Stimulated activated effector memory CD8-positive, alpha-beta T cell treated with anti-CD3 and anti-CD28 coated beads, Interleukin-12 subunit alpha, Interleukin-12 subunit beta, amount 100 ng/mL, for 72 hours (primary cell): ENCODE measurements at regions not wholly inside any gene's neighbourhood (a gene's known extent, or its start where the extent isn't known, plus 50 kb on each side); places are given as distances from the start of the nearest gene placed in this dataset.

ENCODE experiments used
- ATAC-seq: fragments of 150-1000 bp; cut with Tn5 transposase; 2 replicates; pipeline ENCODE4 v1.10.0; 2021
- DNase-seq, 2 donors: peaks; one replicate each; pipeline ENCODE4 v3.0.0; 2021 to 2022; ENCODE audit warnings: low spot score in 2 of 2
- H3K27ac Mint-ChIP-seq: one replicate; pipeline ENCODE4 v1.8.0; 2022; ENCODE audit warnings: mild to moderate bottlenecking, mixed read lengths
- H3K36me3 Mint-ChIP-seq: one replicate; pipeline ENCODE4 v1.8.0; 2022; ENCODE audit warnings: mild to moderate bottlenecking, mixed read lengths
- H3K4me1 Mint-ChIP-seq: one replicate; pipeline ENCODE4 v1.8.0; 2022; ENCODE audit warnings: mixed read lengths
- H3K4me3 Mint-ChIP-seq: one replicate; pipeline ENCODE4 v1.8.0; 2022; ENCODE audit warnings: mild to moderate bottlenecking, mixed read lengths
- H3K9me3 Mint-ChIP-seq: one replicate; pipeline ENCODE4 v1.8.0; 2022; ENCODE audit warnings: mixed read lengths

- no peaks in the 10 kb centered on the region for H3K9me3 Mint-ChIP-seq
- H3K4me1 Mint-ChIP-seq = peaks cover 9% of the 10 kb centered on the region
- H3K4me3 Mint-ChIP-seq = no peak overlapping the region
- H3K27ac Mint-ChIP-seq = no peak overlapping the region
- peaks cover 6% of the 10 kb centered on the region for H3K36me3 Mint-ChIP-seq
- DNase-seq (no peak), ATAC-seq (no peak)
Observed at GRCh38 chr10:4062751-4063150, 277.7 kb upstream of the KLF6 start.

GRCh38 chr10:4062072-4062471, 277.1 kb upstream of the KLF6 start:
- H3K36me3 Mint-ChIP-seq = peaks cover 6% of the 10 kb centered on the region
- no peaks in the 10 kb centered on the region for H3K9me3 Mint-ChIP-seq
- H3K27ac Mint-ChIP-seq = no peak overlapping the region
- ATAC-seq (no peak), DNase-seq (no peak)
- H3K4me1 Mint-ChIP-seq = peaks cover 9% of the 10 kb centered on the region
- no peak overlapping the region for H3K4me3 Mint-ChIP-seq

- no peak overlapping the region for H3K27ac Mint-ChIP-seq
- ATAC-seq = no peak
- H3K4me1 Mint-ChIP-seq = peaks cover 9% of the 10 kb centered on the region
- DNase-seq = no peak
- no peak overlapping the region for H3K4me3 Mint-ChIP-seq
- peaks cover 6% of the 10 kb centered on the region for H3K36me3 Mint-ChIP-seq
- no peaks in the 10 kb centered on the region for H3K9me3 Mint-ChIP-seq
Observed at GRCh38 chr10:4061441-4061951, 276.5 kb upstream of the KLF6 start.

GRCh38 chr10:4059471-4060138, 274.6 kb upstream of the KLF6 start:
- Mint-ChIP-seq H3K9me3 (no peaks in the 10 kb centered on the region), H3K36me3 (peaks cover 5% of the 10 kb centered on the region), H3K27ac (peak overlapping the region; percentile 40), H3K4me1 (peaks cover 9% of the 10 kb centered on the region), H3K4me3 (no peak overlapping the region)
- DNase-seq (no peak), ATAC-seq (peak; percentile 64)

- no peak for ATAC-seq
- Mint-ChIP-seq H3K9me3 (no peaks in the 10 kb centered on the region), H3K4me3 (no peak overlapping the region), H3K27ac (no peak overlapping the region), H3K4me1 (peaks cover 9% of the 10 kb centered on the region), H3K36me3 (no peaks in the 10 kb centered on the region)
- DNase-seq = no peak
Observed at GRCh38 chr10:4058514-4059029, 273.6 kb upstream of the KLF6 start.

GRCh38 chr10:4057725-4058513, 272.9 kb upstream of the KLF6 start:
- H3K4me3 Mint-ChIP-seq = no peak overlapping the region
- no peaks in the 10 kb centered on the region for H3K9me3 Mint-ChIP-seq
- DNase-seq = no peak
- no peaks in the 10 kb centered on the region for H3K36me3 Mint-ChIP-seq
- ATAC-seq = no peak
- H3K4me1 Mint-ChIP-seq = peaks cover 9% of the 10 kb centered on the region
- no peak overlapping the region for H3K27ac Mint-ChIP-seq

- H3K4me3 Mint-ChIP-seq = no peak overlapping the region
- no peak overlapping the region for H3K27ac Mint-ChIP-seq
- ATAC-seq (no peak), DNase-seq (no peak)
- no peaks in the 10 kb centered on the region for H3K9me3 Mint-ChIP-seq
- no peaks in the 10 kb centered on the region for H3K36me3 Mint-ChIP-seq
- peaks cover 9% of the 10 kb centered on the region for H3K4me1 Mint-ChIP-seq
Observed at GRCh38 chr10:4057021-4057420, 272.0 kb upstream of the KLF6 start.

- ATAC-seq = no peak
- H3K4me1 Mint-ChIP-seq = peaks cover 11% of the 10 kb centered on the region
- H3K36me3 Mint-ChIP-seq = no peaks in the 10 kb centered on the region
- DNase-seq = no peak
- H3K27ac Mint-ChIP-seq = no peak overlapping the region
- no peaks in the 10 kb centered on the region for H3K9me3 Mint-ChIP-seq
- H3K4me3 Mint-ChIP-seq = no peak overlapping the region
Observed at GRCh38 chr10:4054656-4055435, 269.8 kb upstream of the KLF6 start.

- no peak overlapping the region for H3K27ac Mint-ChIP-seq
- H3K36me3 Mint-ChIP-seq = no peaks in the 10 kb centered on the region
- DNase-seq (no peak), ATAC-seq (no peak)
- peaks cover 7% of the 10 kb centered on the region for H3K4me1 Mint-ChIP-seq
- H3K4me3 Mint-ChIP-seq = no peak overlapping the region
- H3K9me3 Mint-ChIP-seq = no peaks in the 10 kb centered on the region
Observed at GRCh38 chr10:4053940-4054339, 268.9 kb upstream of the KLF6 start.

GRCh38 chr10:4051641-4052151, 266.7 kb upstream of the KLF6 start:
- Mint-ChIP-seq H3K9me3 (no peaks in the 10 kb centered on the region), H3K36me3 (no peaks in the 10 kb centered on the region), H3K4me3 (no peak overlapping the region), H3K27ac (peak overlapping the region; percentile 44), H3K4me1 (peaks cover 7% of the 10 kb centered on the region)
- no peak for DNase-seq
- no peak for ATAC-seq

- Mint-ChIP-seq H3K27ac (peak overlapping the region; percentile 44), H3K36me3 (no peaks in the 10 kb centered on the region), H3K4me1 (peaks cover 7% of the 10 kb centered on the region), H3K4me3 (no peak overlapping the region), H3K9me3 (no peaks in the 10 kb centered on the region)
- ATAC-seq (no peak), DNase-seq (no peak)
Observed at GRCh38 chr10:4051011-4051640, 266.1 kb upstream of the KLF6 start.

- no peak overlapping the region for H3K27ac Mint-ChIP-seq
- no peaks in the 10 kb centered on the region for H3K9me3 Mint-ChIP-seq
- H3K4me1 Mint-ChIP-seq = peaks cover 7% of the 10 kb centered on the region
- DNase-seq = no peak
- H3K36me3 Mint-ChIP-seq = no peaks in the 10 kb centered on the region
- H3K4me3 Mint-ChIP-seq = no peak overlapping the region
- ATAC-seq = no peak
Observed at GRCh38 chr10:4050061-4050460, 265.1 kb upstream of the KLF6 start.

GRCh38 chr10:4049348-4049747, 264.3 kb upstream of the KLF6 start:
- no peak for ATAC-seq
- peaks cover 7% of the 10 kb centered on the region for H3K4me1 Mint-ChIP-seq
- DNase-seq = no peak
- no peak overlapping the region for H3K27ac Mint-ChIP-seq
- no peak overlapping the region for H3K4me3 Mint-ChIP-seq
- H3K36me3 Mint-ChIP-seq = no peaks in the 10 kb centered on the region
- no peaks in the 10 kb centered on the region for H3K9me3 Mint-ChIP-seq

GRCh38 chr10:4048236-4048864, 263.3 kb upstream of the KLF6 start:
- Mint-ChIP-seq H3K4me1 (peaks cover 7% of the 10 kb centered on the region), H3K36me3 (no peaks in the 10 kb centered on the region), H3K27ac (no peak overlapping the region), H3K4me3 (no peak overlapping the region), H3K9me3 (no peaks in the 10 kb centered on the region)
- ATAC-seq (no peak), DNase-seq (no peak)
